Panc1 (cell line): ENCODE measurements at regions not wholly inside any gene's neighbourhood (a gene's known extent, or its start where the extent isn't known, plus 50 kb on each side); places are given as distances from the start of the nearest gene placed in this dataset.

Source experiments
- ATAC-seq: fragments of 200-7000 bp; cut with Tn5 transposase; 2 replicates; pipeline ENCODE4 v1.9.1; 2020; ENCODE audit warnings: mild to moderate bottlenecking, moderate library complexity
- BruUV-seq: library from RNA; stranded (reverse); fragments of 400-500 nt; replicated peaks from 2 replicates; lab custom pipeline; 2021; lab: Mats Ljungman, UMichigan
- CTCF ChIA-PET: fragments of 300-600 bp; sonication (Branson Sonifier 250); formaldehyde crosslinking; loops from one replicate; lab custom pipeline; 2022; ENCODE audit warnings: antibody characterized with exemption; lab: Charles Lee
- POLR2A ChIA-PET: fragments of 300-600 bp; sonication (Branson Sonifier 250); formaldehyde crosslinking; loops from one replicate; lab custom pipeline; 2022; ENCODE audit warnings: antibody characterized with exemption; lab: Charles Lee
- DNase-seq: peaks from one replicate; pipeline ENCODE4 v3.0.0-alpha.2; 2010; ENCODE audit warnings: low read depth, low spot score
- H3K27ac ChIP-seq: 2 replicates; pipeline ENCODE4 v1.5.1; 2011; ENCODE audit warnings: mild to moderate bottlenecking, low read length, inconsistent platforms
- H3K27me3 ChIP-seq: fragments of 200-500 bp; sonication (Bioruptor generic); 2 replicates; pipeline ENCODE4 v1.6.0; 2014; ENCODE audit warnings: low read length, inconsistent platforms; ENCODE audit not compliant: control insufficient read depth, insufficient read depth
- H3K36me3 ChIP-seq: fragments of 200-500 bp; sonication (Bioruptor generic); 2 replicates; pipeline ENCODE4 v1.5.1; 2014; ENCODE audit warnings: inconsistent platforms, mild to moderate bottlenecking, low read length, moderate library complexity; ENCODE audit not compliant: control insufficient read depth, insufficient read depth
- H3K4me1 ChIP-seq: 2 replicates; pipeline ENCODE4 v1.5.1; 2011; ENCODE audit warnings: inconsistent platforms, mild to moderate bottlenecking, low read length, moderate library complexity; ENCODE audit not compliant: control insufficient read depth, insufficient read depth
- H3K4me3 ChIP-seq, 2 experiments: 2 replicates each; pipeline ENCODE4 v1.5.1; 2011 to 2012; ENCODE audit warnings: low read depth in 2 of 2, low read length in 2 of 2, mild to moderate bottlenecking in 2 of 2, inconsistent platforms in 1 of 2, moderate library complexity in 1 of 2
- H3K9me3 ChIP-seq: fragments of 200-500 bp; sonication (Bioruptor generic); 2 replicates; pipeline ENCODE4 v1.5.1; 2014; ENCODE audit warnings: low read depth, mild to moderate bottlenecking, inconsistent platforms, low read length, moderate library complexity; ENCODE audit not compliant: control insufficient read depth, insufficient read depth
- CTCF ChIP-seq: fragments of 450-650 bp; IDR thresholded peaks from 2 replicates; pipeline ENCODE4 v1.5.1; 2017; ENCODE audit warnings: mild to moderate bottlenecking
- POLR2AphosphoS5 ChIP-seq: IDR thresholded peaks from 2 replicates; pipeline ENCODE4 v1.6.1; 2012; ENCODE audit warnings: mild to moderate bottlenecking, low read depth, low read length, moderate library complexity
- SIN3A ChIP-seq: IDR thresholded peaks from 2 replicates; pipeline ENCODE4 v1.6.1; 2012; ENCODE audit warnings: low read depth, mild to moderate bottlenecking, low read length, moderate library complexity, borderline replicate concordance; ENCODE audit not compliant: insufficient read depth
- TCF7L2 ChIP-seq: IDR thresholded peaks from 2 replicates; pipeline ENCODE4 v1.6.1; 2011; ENCODE audit warnings: mild to moderate bottlenecking, low read depth, low read length, inconsistent platforms
- in situ Hi-C: cut with HindIII; loops from 2 replicates; pipeline ENCODE4 v1.10.0; 2016; ENCODE audit warnings: low sequenced_read_pairs, low pct_unique_long_range_greater_than_20kb
- intact Hi-C: fragments of 100-400 bp; cut with micrococcal nuclease; formaldehyde crosslinking; loops from one replicate; pipeline ENCODE4 v1.10.0; 2022; ENCODE audit not compliant: unreplicated experiment
- TF ChIP-seq, protein P1 (sequence below), 2 experiments: IDR thresholded peaks; 2 replicates each; pipeline ENCODE4 v1.6.1; 2011 to 2012; ENCODE audit warnings: low read depth in 2 of 2, control low read depth in 1 of 2, low read length in 1 of 2, mild to moderate bottlenecking in 1 of 2, moderate library complexity in 1 of 2; ENCODE audit not compliant: insufficient read depth in 1 of 2

DNA sequence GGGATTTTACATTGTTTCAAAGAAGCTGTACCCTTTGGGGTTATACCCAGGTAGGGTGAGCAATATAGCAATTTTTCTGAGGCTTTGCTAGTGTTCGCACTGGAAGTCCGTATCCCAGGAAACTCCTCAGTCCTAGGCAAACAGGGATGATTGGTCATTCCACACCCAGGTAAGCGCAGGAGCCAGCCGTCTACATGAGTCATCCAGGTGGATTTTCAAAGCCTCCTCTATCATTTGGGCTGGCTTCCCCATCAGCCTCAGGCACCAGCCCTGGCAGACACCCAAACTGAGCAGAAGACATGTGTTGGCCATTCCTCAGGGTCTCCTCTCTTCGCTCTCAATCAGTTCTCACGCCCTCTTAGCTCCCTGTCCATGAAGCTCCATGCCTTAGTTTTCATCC is 135.6 kb downstream of the AIPL1 start:
- Histone ChIP-seq H3K4me3 (no peak overlapping the region), H3K4me1 (no peaks in the 10 kb centered on the region), H3K27me3 (peaks cover 6% of the 10 kb centered on the region; the same call in 1 of the 2 replicates), H3K9me3 (no peaks in the 10 kb centered on the region), H3K36me3 (no peaks in the 10 kb centered on the region), H3K27ac (no peak overlapping the region)
- intact Hi-C loops (no loop called here), in situ Hi-C loops (no loop called here)
- CTCF ChIA-PET: no interaction called here
- ATAC-seq (no peak), DNase-seq (no peak)
- POLR2A ChIA-PET: no interaction called here
- TF ChIP-seq SIN3A: no peak
- TF ChIP-seq TCF7L2: no peak
- BruUV-seq: no TSS peak

DNA sequence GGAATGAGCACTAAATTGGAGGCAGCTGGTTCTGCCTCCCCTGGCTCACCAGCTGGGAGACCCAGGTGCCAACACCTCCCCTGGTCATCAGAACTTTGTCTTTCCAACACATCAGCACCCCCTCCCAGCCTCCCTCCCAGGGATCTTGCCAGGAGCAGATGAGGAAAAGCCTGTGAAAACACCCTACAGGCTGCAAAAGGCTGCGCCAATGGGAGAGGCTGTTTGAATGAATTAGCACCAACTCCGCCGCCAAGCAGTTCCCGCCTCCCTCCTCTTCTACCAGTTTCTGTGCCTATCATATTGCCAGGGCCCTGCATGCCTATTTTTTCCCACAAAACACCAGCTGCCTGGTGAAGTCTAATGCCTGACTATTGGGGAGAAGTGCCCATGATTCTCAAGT is 137.0 kb downstream of the AIPL1 start:
- TF ChIP-seq, protein P1, sequence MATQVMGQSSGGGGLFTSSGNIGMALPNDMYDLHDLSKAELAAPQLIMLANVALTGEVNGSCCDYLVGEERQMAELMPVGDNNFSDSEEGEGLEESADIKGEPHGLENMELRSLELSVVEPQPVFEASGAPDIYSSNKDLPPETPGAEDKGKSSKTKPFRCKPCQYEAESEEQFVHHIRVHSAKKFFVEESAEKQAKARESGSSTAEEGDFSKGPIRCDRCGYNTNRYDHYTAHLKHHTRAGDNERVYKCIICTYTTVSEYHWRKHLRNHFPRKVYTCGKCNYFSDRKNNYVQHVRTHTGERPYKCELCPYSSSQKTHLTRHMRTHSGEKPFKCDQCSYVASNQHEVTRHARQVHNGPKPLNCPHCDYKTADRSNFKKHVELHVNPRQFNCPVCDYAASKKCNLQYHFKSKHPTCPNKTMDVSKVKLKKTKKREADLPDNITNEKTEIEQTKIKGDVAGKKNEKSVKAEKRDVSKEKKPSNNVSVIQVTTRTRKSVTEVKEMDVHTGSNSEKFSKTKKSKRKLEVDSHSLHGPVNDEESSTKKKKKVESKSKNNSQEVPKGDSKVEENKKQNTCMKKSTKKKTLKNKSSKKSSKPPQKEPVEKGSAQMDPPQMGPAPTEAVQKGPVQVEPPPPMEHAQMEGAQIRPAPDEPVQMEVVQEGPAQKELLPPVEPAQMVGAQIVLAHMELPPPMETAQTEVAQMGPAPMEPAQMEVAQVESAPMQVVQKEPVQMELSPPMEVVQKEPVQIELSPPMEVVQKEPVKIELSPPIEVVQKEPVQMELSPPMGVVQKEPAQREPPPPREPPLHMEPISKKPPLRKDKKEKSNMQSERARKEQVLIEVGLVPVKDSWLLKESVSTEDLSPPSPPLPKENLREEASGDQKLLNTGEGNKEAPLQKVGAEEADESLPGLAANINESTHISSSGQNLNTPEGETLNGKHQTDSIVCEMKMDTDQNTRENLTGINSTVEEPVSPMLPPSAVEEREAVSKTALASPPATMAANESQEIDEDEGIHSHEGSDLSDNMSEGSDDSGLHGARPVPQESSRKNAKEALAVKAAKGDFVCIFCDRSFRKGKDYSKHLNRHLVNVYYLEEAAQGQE (IDR thresholded peaks at IDR 0.05; ENCODE audit: insufficient read depth in 1 of 2, low read depth in 2 of 2, low read length in 1 of 2): no peak
- TF ChIP-seq SIN3A (no peak), CTCF (no peak), POLR2AphosphoS5 (no peak), TCF7L2 (no peak)
- no peaks in the 10 kb centered on the region for H3K36me3 ChIP-seq
- H3K27me3 ChIP-seq: peaks cover 12% of the 10 kb centered on the region; the same call in 1 of the 2 replicates
- no TSS peak for BruUV-seq
- H3K4me3 ChIP-seq: no peak overlapping the region
- in situ Hi-C loops (no loop called here), intact Hi-C loops (no loop called here)
- H3K4me1 ChIP-seq: no peaks in the 10 kb centered on the region
- no peaks in the 10 kb centered on the region for H3K9me3 ChIP-seq
- ChIA-PET CTCF (no interaction called here), POLR2A (no interaction called here)
- no peak overlapping the region for H3K27ac ChIP-seq
- DNase-seq (no peak), ATAC-seq (no peak)

DNA sequence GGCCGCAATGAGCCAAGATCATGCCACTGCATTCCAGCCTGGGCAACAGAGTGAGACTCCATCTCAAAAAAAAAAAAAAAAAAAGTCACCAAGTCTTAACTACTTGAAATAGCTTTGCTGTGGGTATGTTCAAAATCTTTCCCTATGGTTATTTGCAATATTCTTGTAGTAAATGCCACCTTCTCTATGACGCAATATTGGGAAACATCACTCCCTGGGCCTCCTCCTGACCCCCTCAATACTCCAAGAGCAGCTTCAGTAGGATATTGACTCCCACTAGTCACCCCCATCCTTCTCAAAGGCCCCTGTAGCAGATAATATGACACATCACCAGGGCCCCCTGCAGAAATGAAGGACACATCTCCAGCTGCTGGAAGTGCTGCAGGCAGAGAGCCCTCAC is 137.8 kb downstream of the AIPL1 start:
- POLR2A ChIA-PET: no interaction called here
- peaks cover 12% of the 10 kb centered on the region; the same call in 1 of the 2 replicates for H3K27me3 ChIP-seq
- no TSS peak for BruUV-seq
- intact Hi-C loops: no loop called here
- TF ChIP-seq, protein P1 (IDR thresholded peaks at IDR 0.05; ENCODE audit: insufficient read depth in 1 of 2, low read depth in 2 of 2, low read length in 1 of 2): no peak
- TF ChIP-seq POLR2AphosphoS5 (no peak), SIN3A (no peak), CTCF (no peak), TCF7L2 (no peak)
- H3K4me3 ChIP-seq: no peak overlapping the region
- H3K27ac ChIP-seq: no peak overlapping the region
- ATAC-seq (no peak), DNase-seq (no peak)
- no peaks in the 10 kb centered on the region for H3K9me3 ChIP-seq
- H3K4me1 ChIP-seq: no peaks in the 10 kb centered on the region
- CTCF ChIA-PET: no interaction called here
- H3K36me3 ChIP-seq: no peaks in the 10 kb centered on the region
- in situ Hi-C loops: no loop called here
